AG09319 (cell line): ENCODE measurements at regions not wholly inside any gene's neighbourhood (a gene's known extent, or its start where the extent isn't known, plus 50 kb on each side); places are given as distances from the start of the nearest gene placed in this dataset.

Source experiments
- DNase-seq: peaks from one replicate; pipeline ENCODE4 v3.0.0-alpha.2; 2010; ENCODE audit warnings: low read depth; ENCODE audit errors: extremely low read depth
- CTCF ChIP-seq: IDR thresholded peaks from 2 replicates; pipeline ENCODE4 v1.5.1; 2011; ENCODE audit warnings: low read depth, mild to moderate bottlenecking, inconsistent platforms, low read length, moderate library complexity

GRCh38 chr2:139077099-139077737 lies 297.0 kb upstream of the NXPH2 start:
- DNase-seq, result no peak
- TF ChIP-seq CTCF, result no peak

GRCh38 chr2:139067874-139068273 lies 287.7 kb upstream of the NXPH2 start:
- no peak for DNase-seq
- TF ChIP-seq CTCF, result no peak

GRCh38 chr2:139067072-139067471 lies 286.9 kb upstream of the NXPH2 start:
- TF ChIP-seq CTCF, result no peak

GRCh38 chr2:139064159-139064558 lies 284.0 kb upstream of the NXPH2 start:
- no peak for DNase-seq
- TF ChIP-seq CTCF, result no peak

More at GRCh38 chr2:139067072-139067471, 286.9 kb upstream of the NXPH2 start:
- DNase-seq, result no peak

- DNase-seq, result no peak
- no peak for TF ChIP-seq CTCF
Observed at GRCh38 chr2:139059617-139060016, 279.4 kb upstream of the NXPH2 start.

- no peak for TF ChIP-seq CTCF
- no peak for DNase-seq
Observed at GRCh38 chr2:139055202-139055601, 275.0 kb upstream of the NXPH2 start.

- DNase-seq, result no peak
- no peak for TF ChIP-seq CTCF
Observed at GRCh38 chr2:139048017-139048416, 267.8 kb upstream of the NXPH2 start.
